ENCODE measurements at regions not wholly inside any gene's neighbourhood (a gene's known extent, or its start where the extent isn't known, plus 50 kb on each side); places are given as distances from the start of the nearest gene placed in this dataset.

GRCh38 chr2:240325016-240326007 lies 110.2 kb upstream of the GPC1 start:
- DNase-seq = no peak

GRCh38 chr2:240326246-240326645 lies 109.2 kb upstream of the GPC1 start:
- DNase-seq = no peak

- no peak for DNase-seq
Observed at GRCh38 chr2:240326886-240327285, 108.6 kb upstream of the GPC1 start.

- DNase-seq = no peak
Observed at GRCh38 chr2:240327566-240327965, 107.9 kb upstream of the GPC1 start.

- DNase-seq = no peak
Observed at GRCh38 chr2:240328526-240328925, 106.9 kb upstream of the GPC1 start.

- no peak for DNase-seq
Observed at GRCh38 chr2:240329116-240329665, 106.3 kb upstream of the GPC1 start.

GRCh38 chr2:240329778-240330177 lies 105.7 kb upstream of the GPC1 start:
- DNase-seq = no peak

GRCh38 chr2:240333985-240334384 lies 101.5 kb upstream of the GPC1 start:
- no peak for DNase-seq

- DNase-seq = no peak
Observed at GRCh38 chr2:240335061-240335460, 100.4 kb upstream of the GPC1 start.

GRCh38 chr2:240336820-240337427 lies 98.5 kb upstream of the GPC1 start:
- no peak for DNase-seq

- DNase-seq = no peak
Observed at GRCh38 chr2:240338274-240338673, 97.2 kb upstream of the GPC1 start.

- DNase-seq = no peak
Observed at GRCh38 chr2:240339411-240340360, 95.8 kb upstream of the GPC1 start.

- no peak for DNase-seq
Observed at GRCh38 chr2:240340361-240340761, 95.1 kb upstream of the GPC1 start.

- no peak for DNase-seq
Observed at GRCh38 chr2:240341064-240341463, 94.4 kb upstream of the GPC1 start.

- no peak for DNase-seq
Observed at GRCh38 chr2:240343548-240343947, 91.9 kb upstream of the GPC1 start.

- DNase-seq = no peak
Observed at GRCh38 chr2:240344904-240345303, 90.6 kb upstream of the GPC1 start.

GRCh38 chr2:240346015-240346752 lies 89.3 kb upstream of the GPC1 start:
- no peak for DNase-seq

GRCh38 chr2:240346753-240347372 lies 88.6 kb upstream of the GPC1 start:
- DNase-seq = no peak

GRCh38 chr2:240347373-240347940 lies 88.0 kb upstream of the GPC1 start:
- DNase-seq = no peak

GRCh38 chr2:240347949-240348500 lies 87.4 kb upstream of the GPC1 start:
- no peak for DNase-seq

GRCh38 chr2:240348522-240348921 lies 86.9 kb upstream of the GPC1 start:
- DNase-seq = no peak

Data from NCI-H1436 (cell line).